RWPE2 (cell line): ENCODE measurements at regions not wholly inside any gene's neighbourhood (a gene's known extent, or its start where the extent isn't known, plus 50 kb on each side); places are given as distances from the start of the nearest gene placed in this dataset.

Experiments
- ATAC-seq: fragments of 200-7000 bp; cut with Tn5 transposase; 3 replicates; pipeline ENCODE4 v1.9.1; 2021; ENCODE audit warnings: low read depth
- DNase-seq: peaks from one replicate; pipeline ENCODE4 v3.0.0-alpha.2; 2020; ENCODE audit warnings: low spot score
- H3K27ac ChIP-seq: fragments of 450-650 bp; 2 replicates; pipeline ENCODE4 v1.5.1; 2017; ENCODE audit warnings: mild to moderate bottlenecking; ENCODE audit not compliant: poor library complexity, severe bottlenecking
- H3K27me3 ChIP-seq: fragments of 250-450 bp; sonication (Bioruptor Pico); 2 replicates; pipeline ENCODE4 v1.5.1; 2021; ENCODE audit warnings: mild to moderate bottlenecking, moderate library complexity; ENCODE audit not compliant: insufficient read depth, poor library complexity, severe bottlenecking
- H3K36me3 ChIP-seq: fragments of 250-450 bp; sonication (Bioruptor Pico); 2 replicates; pipeline ENCODE4 v1.5.1; 2020; ENCODE audit warnings: low read depth, mild to moderate bottlenecking, moderate library complexity
- H3K4me1 ChIP-seq: fragments of 250-450 bp; sonication (Bioruptor Pico); 2 replicates; pipeline ENCODE4 v1.5.1; 2021; ENCODE audit warnings: mild to moderate bottlenecking, moderate library complexity; ENCODE audit not compliant: insufficient read depth, poor library complexity, severe bottlenecking
- H3K4me3 ChIP-seq: fragments of 250-450 bp; sonication (Bioruptor Pico); 2 replicates; pipeline ENCODE4 v1.5.1; 2021; ENCODE audit warnings: mild to moderate bottlenecking, moderate library complexity; ENCODE audit not compliant: severe bottlenecking
- H3K9me3 ChIP-seq: fragments of 250-450 bp; sonication (Bioruptor Pico); 2 replicates; pipeline ENCODE4 v1.5.1; 2021; ENCODE audit warnings: mild to moderate bottlenecking, moderate library complexity; ENCODE audit not compliant: severe bottlenecking
- CTCF ChIP-seq: fragments of 450-650 bp; IDR thresholded peaks from one replicate; pipeline ENCODE4 v1.5.1; 2017; ENCODE audit warnings: mild to moderate bottlenecking, moderate library complexity; ENCODE audit not compliant: poor library complexity, severe bottlenecking

DNA sequence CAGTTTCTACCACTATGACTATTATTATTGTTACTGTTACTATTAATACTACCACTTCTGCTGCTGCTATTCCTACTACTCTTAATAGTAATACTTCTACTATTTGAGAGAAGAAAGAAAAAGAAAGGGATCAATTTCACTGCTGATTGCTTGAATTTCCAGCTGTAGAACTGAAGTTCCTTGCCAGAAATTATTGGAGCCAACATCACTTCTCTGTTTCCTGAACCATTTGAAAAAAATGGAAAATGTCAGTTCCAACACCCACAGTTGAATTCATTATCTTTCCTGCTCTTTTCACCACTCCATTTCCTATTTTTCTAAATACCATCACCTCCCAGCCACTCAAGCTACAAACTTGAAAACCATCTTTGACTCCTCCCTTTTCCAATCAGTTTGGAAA lies 54.1 kb upstream of the PIK3C2G start:
- no peaks in the 10 kb centered on the region for H3K9me3 ChIP-seq
- ATAC-seq (no peak), DNase-seq (no peak)
- no peaks in the 10 kb centered on the region for H3K36me3 ChIP-seq
- H3K4me1 ChIP-seq, result no peaks in the 10 kb centered on the region
- H3K27me3 ChIP-seq, result no peaks in the 10 kb centered on the region
- H3K27ac ChIP-seq, result no peak overlapping the region
- no peak for TF ChIP-seq CTCF
- no peak overlapping the region for H3K4me3 ChIP-seq

DNA sequence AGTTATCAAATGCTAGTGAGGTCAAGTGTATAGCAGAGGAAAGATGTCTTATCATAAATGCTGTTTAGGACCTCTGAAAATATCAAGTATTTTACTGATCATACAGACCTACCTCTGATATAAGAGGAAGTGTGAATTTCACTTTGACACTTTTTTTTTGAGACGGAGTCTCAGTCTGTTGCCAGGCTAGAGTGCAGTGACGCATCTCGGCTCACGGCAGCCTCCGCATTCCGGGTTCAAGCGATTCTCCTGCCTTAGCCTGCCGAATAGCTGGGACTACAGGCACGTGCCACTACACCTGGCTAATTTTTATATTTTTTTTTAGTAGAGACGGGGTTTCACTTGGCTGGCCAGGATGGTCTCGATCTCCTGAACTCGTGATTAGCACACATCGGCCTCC lies 55.1 kb upstream of the PIK3C2G start:
- Histone ChIP-seq H3K4me1 (no peaks in the 10 kb centered on the region), H3K9me3 (no peaks in the 10 kb centered on the region), H3K4me3 (no peak overlapping the region), H3K27ac (no peak overlapping the region), H3K36me3 (no peaks in the 10 kb centered on the region), H3K27me3 (no peaks in the 10 kb centered on the region)
- ATAC-seq (no peak), DNase-seq (no peak)
- TF ChIP-seq CTCF, result no peak

- DNase-seq, result no peak
- Histone ChIP-seq H3K4me3 (no peak overlapping the region), H3K36me3 (no peaks in the 10 kb centered on the region), H3K27me3 (no peaks in the 10 kb centered on the region), H3K9me3 (no peaks in the 10 kb centered on the region), H3K27ac (no peak overlapping the region), H3K4me1 (no peaks in the 10 kb centered on the region)
- no peak for ATAC-seq
- no peak for TF ChIP-seq CTCF
Measured at GRCh38 chr12:18204053-18204452, 57.3 kb upstream of the PIK3C2G start.

DNA sequence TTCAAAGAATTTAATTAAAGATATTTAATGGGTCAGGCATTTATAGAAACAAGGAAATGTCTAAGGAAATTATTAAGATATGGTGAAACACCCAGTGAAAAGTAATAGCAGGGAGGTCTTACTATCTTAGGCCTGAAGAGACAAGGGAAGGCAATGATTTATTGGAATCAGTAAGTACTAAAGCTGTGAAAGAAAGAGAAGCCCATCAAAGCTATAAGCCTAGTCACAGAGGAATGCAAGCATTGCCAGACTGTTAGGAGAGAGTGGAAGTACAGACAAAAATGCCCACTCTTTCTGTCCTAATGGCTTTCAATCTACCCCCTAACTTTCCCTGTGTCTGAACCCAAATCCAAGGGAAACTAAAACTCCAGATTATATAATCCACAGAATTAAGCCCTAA lies 69.2 kb upstream of the PIK3C2G start:
- Histone ChIP-seq H3K4me1 (no peaks in the 10 kb centered on the region), H3K36me3 (no peaks in the 10 kb centered on the region), H3K27me3 (no peaks in the 10 kb centered on the region), H3K4me3 (no peak overlapping the region), H3K9me3 (no peaks in the 10 kb centered on the region), H3K27ac (no peak overlapping the region)
- TF ChIP-seq CTCF, result no peak
- no peak for ATAC-seq
- no peak for DNase-seq

- no peaks in the 10 kb centered on the region for H3K9me3 ChIP-seq
- no peaks in the 10 kb centered on the region for H3K36me3 ChIP-seq
- no peaks in the 10 kb centered on the region for H3K27me3 ChIP-seq
- no peak for TF ChIP-seq CTCF
- H3K4me1 ChIP-seq, result no peaks in the 10 kb centered on the region
- no peak overlapping the region for H3K27ac ChIP-seq
- no peak for ATAC-seq
- DNase-seq, result no peak
- no peak overlapping the region for H3K4me3 ChIP-seq
Measured at GRCh38 chr12:18183141-18183540, 78.2 kb upstream of the PIK3C2G start.
